GM23338 (cell line): ENCODE measurements at regions not wholly inside any gene's neighbourhood (a gene's known extent, or its start where the extent isn't known, plus 50 kb on each side); places are given as distances from the start of the nearest gene placed in this dataset.

Source experiments
- ATAC-seq: fragments of 200-7000 bp; cut with Tn5 transposase; 3 replicates; pipeline ENCODE4 v1.9.1; 2020
- DNase-seq: peaks from one replicate; pipeline ENCODE4 v3.0.0-alpha.2; 2015; ENCODE audit warnings: low spot score
- H2AFZ ChIP-seq: fragments of 200-600 bp; sonication (generic); 2 replicates; pipeline ENCODE4 v1.8.0; 2016; ENCODE audit warnings: antibody characterized with exemption, mild to moderate bottlenecking, moderate library complexity
- H3F3A ChIP-seq: fragments of 200-600 bp; sonication (generic); replicated peaks from 2 replicates; pipeline ENCODE4 v1.8.0; 2017; ENCODE audit warnings: antibody characterized with exemption, mixed run types, low read depth
- H3K27ac ChIP-seq: fragments of 200-600 bp; sonication (generic); 2 replicates; pipeline ENCODE4 v1.6.1; 2016; ENCODE audit warnings: low read depth
- H3K27me3 ChIP-seq: fragments of 200-600 bp; sonication (generic); 2 replicates; pipeline ENCODE4 v1.8.0; 2016; ENCODE audit warnings: mild to moderate bottlenecking, mixed run types, moderate library complexity; ENCODE audit not compliant: insufficient read depth
- H3K36me3 ChIP-seq: fragments of 200-600 bp; sonication (generic); 2 replicates; pipeline ENCODE4 v1.8.0; 2016; ENCODE audit warnings: mild to moderate bottlenecking; ENCODE audit not compliant: insufficient read depth
- H3K4me1 ChIP-seq: fragments of 200-600 bp; sonication (generic); 2 replicates; pipeline ENCODE4 v1.8.0; 2016; ENCODE audit warnings: mild to moderate bottlenecking, moderate library complexity; ENCODE audit not compliant: insufficient read depth
- H3K4me2 ChIP-seq: fragments of 200-600 bp; sonication (generic); 2 replicates; pipeline ENCODE4 v1.7.1; 2017; ENCODE audit warnings: mixed run types
- H3K4me3 ChIP-seq: fragments of 200-600 bp; sonication (generic); 2 replicates; pipeline ENCODE4 v1.6.1; 2016; ENCODE audit warnings: mixed run types
- H3K79me2 ChIP-seq: fragments of 200-600 bp; sonication (generic); replicated peaks from 2 replicates; pipeline ENCODE4 v1.8.0; 2017; ENCODE audit warnings: mild to moderate bottlenecking; ENCODE audit not compliant: insufficient read depth
- H3K9me2 ChIP-seq: fragments of 200-600 bp; sonication (generic); 2 replicates; pipeline ENCODE4 v1.8.0; 2017; ENCODE audit not compliant: insufficient read depth
- H4K20me1 ChIP-seq: fragments of 200-600 bp; sonication (generic); replicated peaks from 2 replicates; pipeline ENCODE4 v1.8.0; 2017; ENCODE audit warnings: mild to moderate bottlenecking; ENCODE audit not compliant: insufficient read depth
- H3K27ac Mint-ChIP-seq: 2 replicates; pipeline ENCODE4 v1.8.0; 2020; ENCODE audit warnings: inconsistent platforms, mild to moderate bottlenecking, moderate library complexity, mixed read lengths
- H3K27me3 Mint-ChIP-seq: 3 replicates; pipeline ENCODE4 v1.8.0; 2022; ENCODE audit warnings: low read depth, mild to moderate bottlenecking, moderate library complexity, mixed read lengths, inconsistent platforms; ENCODE audit not compliant: insufficient read depth, poor library complexity
- H3K36me3 Mint-ChIP-seq: 3 replicates; pipeline ENCODE4 v1.8.0; 2021; ENCODE audit warnings: low read depth, mild to moderate bottlenecking, inconsistent platforms, moderate library complexity, mixed read lengths
- H3K4me1 Mint-ChIP-seq: 3 replicates; pipeline ENCODE4 v1.8.0; 2020; ENCODE audit warnings: mild to moderate bottlenecking, inconsistent platforms, mixed read lengths
- H3K4me3 Mint-ChIP-seq: 3 replicates; pipeline ENCODE4 v1.8.0; 2021; ENCODE audit warnings: moderate library complexity, mild to moderate bottlenecking, inconsistent platforms, mixed read lengths
- H3K9me3 Mint-ChIP-seq: 3 replicates; pipeline ENCODE4 v1.8.0; 2020; ENCODE audit warnings: moderate library complexity, mild to moderate bottlenecking, inconsistent platforms, mixed read lengths
- CREB1 ChIP-seq: fragments of 250-450 bp; sonication (Bioruptor Pico); IDR thresholded peaks from 2 replicates; pipeline ENCODE4 v1.5.0; 2020; ENCODE audit warnings: low read depth, mild to moderate bottlenecking, moderate library complexity
- CTCF ChIP-seq, 2 experiments: fragments of 200-600 bp in 1 of 2; sonication (generic) in 1 of 2; conservative IDR thresholded peaks; 2 replicates each; pipeline versions ENCODE4 v1.5.1 to v1.6.1; 2016 to 2017; ENCODE audit warnings: antibody characterized with exemption in 2 of 2, low read depth in 2 of 2, mild to moderate bottlenecking in 2 of 2, moderate library complexity in 1 of 2
- ETS1 ChIP-seq: IDR thresholded peaks from 2 replicates; pipeline ENCODE4 v1.6.1; 2016; ENCODE audit warnings: antibody characterized with exemption
- EZH2 ChIP-seq: fragments of 200-600 bp; sonication (generic); IDR thresholded peaks from one replicate; pipeline ENCODE4 v1.8.0; 2017; ENCODE audit warnings: antibody characterized with exemption, mild to moderate bottlenecking, low read depth; ENCODE audit not compliant: unreplicated experiment
- EZH2phosphoT487 ChIP-seq: fragments of 200-600 bp; sonication (generic); IDR thresholded peaks from one replicate; pipeline ENCODE4 v1.8.1; 2018; ENCODE audit warnings: antibody characterized with exemption; ENCODE audit not compliant: unreplicated experiment
- JUNB ChIP-seq: IDR thresholded peaks from one replicate; pipeline ENCODE4 v1.6.1; 2016; ENCODE audit warnings: antibody characterized with exemption; ENCODE audit not compliant: unreplicated experiment
- NANOG ChIP-seq: IDR thresholded peaks from 2 replicates; pipeline ENCODE4 v1.6.1; 2016; ENCODE audit warnings: antibody characterized with exemption, borderline replicate concordance
- POLR2AphosphoS5 ChIP-seq: IDR thresholded peaks from 2 replicates; pipeline ENCODE4 v1.6.1; 2016; ENCODE audit warnings: antibody characterized with exemption, low read depth
- REST ChIP-seq: IDR thresholded peaks from one replicate; pipeline ENCODE4 v1.6.1; 2018; ENCODE audit warnings: antibody characterized with exemption; ENCODE audit not compliant: unreplicated experiment
- STAT1 ChIP-seq: IDR thresholded peaks from one replicate; pipeline ENCODE4 v1.6.1; 2016; ENCODE audit warnings: antibody characterized with exemption; ENCODE audit not compliant: unreplicated experiment
- ZNF114 ChIP-seq: fragments of 250-450 bp; sonication (Bioruptor Pico); IDR thresholded peaks from 2 replicates; pipeline ENCODE4 v1.5.0; 2020; ENCODE audit warnings: mild to moderate bottlenecking, moderate library complexity
- ZNF331 ChIP-seq: fragments of 250-450 bp; sonication (Bioruptor Pico); IDR thresholded peaks from 2 replicates; pipeline ENCODE4 v1.5.0; 2020; ENCODE audit warnings: low read depth, mild to moderate bottlenecking, moderate library complexity
- ZNF462 ChIP-seq: fragments of 250-450 bp; sonication (Bioruptor Pico); IDR thresholded peaks from 2 replicates; pipeline ENCODE4 v1.5.0; 2020; ENCODE audit warnings: mild to moderate bottlenecking, moderate library complexity

GRCh38 chr18:64615021-64615420 is 466.1 kb upstream of the LINC00305 start:
- H4K20me1 ChIP-seq = no peaks in the 10 kb centered on the region
- H3K27ac ChIP-seq = no peak overlapping the region
- no peaks in the 10 kb centered on the region for H3F3A ChIP-seq
- no peak overlapping the region for H3K4me3 ChIP-seq
- H3K79me2 ChIP-seq = no peaks in the 10 kb centered on the region
- H3K36me3 Mint-ChIP-seq = no peaks in the 10 kb centered on the region
- TF ChIP-seq STAT1 (no peak), ZNF462 (no peak), ZNF331 (no peak), ZNF114 (CRISPR knock-in tag) (no peak), EZH2phosphoT487 (no peak), REST (no peak), POLR2AphosphoS5 (no peak), CTCF (conservative IDR thresholded peaks at IDR 0.05; ENCODE audit: low read depth in 2 of 2) (no peak), JUNB (no peak), NANOG (no peak), CREB1 (no peak), ETS1 (no peak), EZH2 (no peak)
- no peak overlapping the region for H3K27ac Mint-ChIP-seq
- ATAC-seq (no peak), DNase-seq (no peak)
- H3K9me2 ChIP-seq = peaks cover 9% of the 10 kb centered on the region
- H3K36me3 ChIP-seq = no peaks in the 10 kb centered on the region
- no peaks in the 10 kb centered on the region for H3K4me1 ChIP-seq
- no peaks in the 10 kb centered on the region for H3K27me3 Mint-ChIP-seq
- H3K9me3 Mint-ChIP-seq = no peaks in the 10 kb centered on the region; the same call in 2 of the 3 replicates
- H3K4me1 Mint-ChIP-seq = peaks cover 2% of the 10 kb centered on the region; the same call in 1 of the 3 replicates
- no peak overlapping the region for H3K4me3 Mint-ChIP-seq
- no peaks in the 10 kb centered on the region for H3K27me3 ChIP-seq
- no peak overlapping the region for H3K4me2 ChIP-seq
- H2AFZ ChIP-seq = 0 out of 2 replicates have a peak overlapping the region, but pooled peaks have one; percentile 35
